ENCODE measurements at regions not wholly inside any gene's neighbourhood (a gene's known extent, or its start where the extent isn't known, plus 50 kb on each side); places are given as distances from the start of the nearest gene placed in this dataset.

GRCh38 chr2:40831321-40831873 is 379.5 kb upstream of the SLC8A1 start:
- in situ Hi-C loops (cut with MboI) (no loop called here), intact Hi-C loops (cut with micrococcal nuclease; ENCODE audit: unreplicated experiment) (no loop called here)
- SMC1A ChIA-PET (ENCODE audit: uncharacterized antibody, unreplicated experiment), result no interaction called here
- DNase-seq (ENCODE audit: low read depth, low spot score) (no peak), ATAC-seq (no peak), FAIRE-seq (no peak)
- no peaks in the 10 kb centered on the region for H3K9me3 ChIP-seq (replicated peaks; ENCODE audit: control insufficient read depth, insufficient read depth, low read length)
- no peak overlapping the region for H3K4me3 ChIP-seq
- no peaks in the 10 kb centered on the region for H4K20me1 ChIP-seq (ENCODE audit: control insufficient read depth, insufficient read depth)
- no peaks in the 10 kb centered on the region for H3K79me2 ChIP-seq (ENCODE audit: control insufficient read depth, insufficient read depth, low read length)
- CTCF ChIA-PET, result no interaction called here
- POLR2A ChIA-PET, result no interaction called here
- WGBS (ENCODE audit: insufficient coverage, insufficient replicate concordance, low lambda C conversion rate, missing lambda C conversion rate), result 40% methylated on average over 3 of the region's 3 CpGs
- H3K36me3 ChIP-seq (ENCODE audit: control insufficient read depth in 2 of 2, insufficient read depth in 2 of 2, low read length in 1 of 2), result no peaks in the 10 kb centered on the region
- H3K9ac ChIP-seq (ENCODE audit: control insufficient read depth, insufficient read depth, low read length), result no peak overlapping the region
- RAD21 ChIA-PET (ENCODE audit: unreplicated experiment), result no interaction called here
- no peaks in the 10 kb centered on the region for H3K27me3 ChIP-seq (replicated peaks in 1 of 2; ENCODE audit: control insufficient read depth in 2 of 2, insufficient read depth in 2 of 2, low read length in 1 of 2)
- no peaks in the 10 kb centered on the region for H3K4me1 ChIP-seq (ENCODE audit: control insufficient read depth, insufficient read depth, low read length)
- H3K27ac ChIP-seq (ENCODE audit: control insufficient read depth, insufficient read depth), result no peak overlapping the region
- BruUV-seq (replicated peaks), result no TSS peak
- no peak overlapping the region for H2AFZ ChIP-seq (ENCODE audit: control insufficient read depth, low read depth, low read length)
- H3K4me2 ChIP-seq (ENCODE audit: control insufficient read depth, insufficient read depth), result no peak overlapping the region
- TF ChIP-seq SRF (IDR thresholded peaks at IDR 0.05; ENCODE audit: low read depth in 2 of 2, low read length in 2 of 2) (no peak), ZBTB4 (CRISPR knock-in tag; IDR thresholded peaks at IDR 0.05) (no peak), ZNF217 (IDR thresholded peaks at IDR 0.05) (no peak), GATAD2B (conservative IDR thresholded peaks at IDR 0.05; ENCODE audit: low read depth) (no peak), FOXK2 (IDR thresholded peaks at IDR 0.05) (no peak), ZBTB33 (IDR thresholded peaks at IDR 0.05) (no peak), TAF1 (IDR thresholded peaks at IDR 0.05; ENCODE audit: borderline replicate concordance, low read depth, low read length) (no peak), GABPA (IDR thresholded peaks at IDR 0.05; ENCODE audit: low read depth) (no peak), MEF2B (IDR thresholded peaks at IDR 0.05; ENCODE audit: partially characterized antibody, poor library complexity, severe bottlenecking) (no peak), IRF5 (IDR thresholded peaks at IDR 0.05; ENCODE audit: borderline replicate concordance) (no peak), BCL11A (IDR thresholded peaks at IDR 0.05; ENCODE audit: low read depth, low read length) (no peak), RCOR1 (conservative IDR thresholded peaks at IDR 0.05; ENCODE audit: low read depth, low read length) (no peak), E2F4 (IDR thresholded peaks at IDR 0.05; ENCODE audit: low read depth, low read length) (no peak)

All from GM12878 (cell line).